CD4-positive, alpha-beta memory T cell (primary cell): ENCODE measurements at regions not wholly inside any gene's neighbourhood (a gene's known extent, or its start where the extent isn't known, plus 50 kb on each side); places are given as distances from the start of the nearest gene placed in this dataset.
A peak's percentile ranks its signal among the peaks of the same experiment; 100 is the strongest.

Source experiments
- CTCF ChIA-PET: fragments of 350-600 bp; sonication (Branson Sonifier 250); formaldehyde crosslinking; loops from one replicate; lab custom pipeline; 2021; ENCODE audit warnings: inconsistent platforms; ENCODE audit not compliant: partially characterized antibody; lab: Charles Lee
- POLR2A ChIA-PET: fragments of 350-600 bp; sonication (Branson Sonifier 250); formaldehyde crosslinking; loops from one replicate; lab custom pipeline; 2021; ENCODE audit not compliant: partially characterized antibody; lab: Charles Lee
- DNase-seq, 5 donors: peaks; one replicate each; pipeline versions ENCODE4 v3.0.0 to v3.0.0-alpha.2; 2020 to 2022; ENCODE audit warnings: mixed read lengths in 1 of 5
- H3K27ac ChIP-seq: one replicate; pipeline ENCODE4 v1.7.0; 2013; ENCODE audit warnings: low read depth, low read length
- H3K27me3 ChIP-seq: 2 replicates; pipeline ENCODE4 v1.7.0; 2013; ENCODE audit warnings: mild to moderate bottlenecking, low read length, moderate library complexity; ENCODE audit not compliant: insufficient read depth
- H3K36me3 ChIP-seq: 2 replicates; pipeline ENCODE4 v1.7.0; 2013; ENCODE audit warnings: mild to moderate bottlenecking, low read length, moderate library complexity; ENCODE audit not compliant: insufficient read depth
- H3K4me1 ChIP-seq: 2 replicates; pipeline ENCODE4 v1.7.0; 2013; ENCODE audit warnings: mild to moderate bottlenecking, low read length, moderate library complexity; ENCODE audit not compliant: insufficient read depth
- H3K4me3 ChIP-seq, 2 donors: one replicate each; pipeline ENCODE4 v1.7.0; 2013; ENCODE audit warnings: low read length in 2 of 2, mild to moderate bottlenecking in 1 of 2
- H3K9me3 ChIP-seq, 2 donors: one replicate each; pipeline ENCODE4 v1.7.0; 2013; ENCODE audit warnings: low read length in 2 of 2, control low read depth in 1 of 2; ENCODE audit not compliant: control insufficient read depth in 1 of 2
- H3K27ac Mint-ChIP-seq, 7 donors: one replicate each; pipeline ENCODE4 v1.8.0; 2020 to 2021; ENCODE audit warnings: mixed read lengths in 7 of 7, mild to moderate bottlenecking in 6 of 7, inconsistent platforms in 3 of 7, moderate library complexity in 3 of 7
- H3K27me3 Mint-ChIP-seq, 2 donors: one replicate each; pipeline ENCODE4 v1.8.0; 2020 to 2021; ENCODE audit warnings: mixed read lengths in 2 of 2
- H3K36me3 Mint-ChIP-seq, 2 donors: one replicate each; pipeline ENCODE4 v1.8.0; 2020 to 2021; ENCODE audit warnings: mixed read lengths in 2 of 2, inconsistent platforms in 1 of 2, mild to moderate bottlenecking in 1 of 2
- H3K4me1 Mint-ChIP-seq, 4 donors: one replicate each; pipeline ENCODE4 v1.8.0; 2020 to 2021; ENCODE audit warnings: mixed read lengths in 4 of 4, mild to moderate bottlenecking in 1 of 4
- H3K4me3 Mint-ChIP-seq, 8 donors: one replicate each; pipeline ENCODE4 v1.8.0; 2020 to 2021; ENCODE audit warnings: mixed read lengths in 8 of 8, mild to moderate bottlenecking in 7 of 8, moderate library complexity in 6 of 8, inconsistent platforms in 3 of 8
- H3K9me3 Mint-ChIP-seq, 8 donors: one replicate each; pipeline ENCODE4 v1.8.0; 2020 to 2021; ENCODE audit warnings: mixed read lengths in 8 of 8, mild to moderate bottlenecking in 5 of 8, inconsistent platforms in 3 of 8, moderate library complexity in 1 of 8
- intact Hi-C: fragments of 100-400 bp; cut with micrococcal nuclease; formaldehyde crosslinking; loops from one replicate; pipeline ENCODE4 v1.15.1; 2023

DNA sequence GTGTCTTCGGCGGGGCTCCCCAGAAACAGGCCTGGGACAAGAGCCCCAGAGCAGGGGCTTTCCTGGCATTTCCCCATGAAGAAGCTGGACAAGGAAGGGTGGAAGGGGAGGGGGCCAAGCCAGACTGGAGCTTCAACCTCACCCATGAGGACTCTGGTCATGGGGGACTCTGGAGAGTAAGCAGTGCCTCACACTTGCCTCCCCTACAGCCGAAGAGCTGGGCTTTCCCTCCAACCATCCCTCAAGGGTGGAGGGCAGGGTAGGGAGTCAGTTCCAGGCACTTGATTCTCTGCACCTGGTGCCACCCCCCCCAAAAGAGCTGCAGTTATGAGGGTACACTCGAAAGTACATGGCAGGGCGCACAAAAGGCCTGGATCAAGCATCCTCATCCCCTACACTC is 246.6 kb downstream of the TFCP2L1 start:
- Mint-ChIP-seq H3K4me1 (no peaks in the 10 kb centered on the region), H3K9me3 (peaks cover 0 to 3% (median 0%) of the 10 kb centered on the region in 8 donors), H3K4me3 (no peak overlapping the region), H3K36me3 (no peaks in the 10 kb centered on the region), H3K27me3 (peaks cover 2 to 7% of the 10 kb centered on the region in 2 donors), H3K27ac (no peak overlapping the region)
- ChIA-PET POLR2A (no interaction called here), CTCF (no interaction called here)
- Histone ChIP-seq H3K9me3 (no peaks in the 10 kb centered on the region), H3K27ac (no peak overlapping the region), H3K4me1 (no peaks in the 10 kb centered on the region), H3K27me3 (no peaks in the 10 kb centered on the region), H3K36me3 (no peaks in the 10 kb centered on the region), H3K4me3 (no peak overlapping the region)
- DNase-seq: no peak
- intact Hi-C loops: no loop called here

GRCh38 chr2:121038891-121039616 is 245.9 kb downstream of the TFCP2L1 start:
- no peaks in the 10 kb centered on the region for H3K9me3 ChIP-seq
- peaks cover 2 to 9% of the 10 kb centered on the region in 2 donors for H3K27me3 Mint-ChIP-seq
- H3K27ac Mint-ChIP-seq: no peak overlapping the region
- POLR2A ChIA-PET: no interaction called here
- no peak overlapping the region for H3K27ac ChIP-seq
- H3K36me3 Mint-ChIP-seq: no peaks in the 10 kb centered on the region
- DNase-seq: no peak
- H3K4me1 ChIP-seq: no peaks in the 10 kb centered on the region
- intact Hi-C loops: no loop called here
- H3K4me3 Mint-ChIP-seq: no peak overlapping the region
- H3K36me3 ChIP-seq: no peaks in the 10 kb centered on the region
- no peak overlapping the region for H3K4me3 ChIP-seq
- peaks cover 0 to 3% (median 0%) of the 10 kb centered on the region in 8 donors for H3K9me3 Mint-ChIP-seq
- CTCF ChIA-PET: no interaction called here
- no peaks in the 10 kb centered on the region for H3K27me3 ChIP-seq
- no peaks in the 10 kb centered on the region for H3K4me1 Mint-ChIP-seq

DNA sequence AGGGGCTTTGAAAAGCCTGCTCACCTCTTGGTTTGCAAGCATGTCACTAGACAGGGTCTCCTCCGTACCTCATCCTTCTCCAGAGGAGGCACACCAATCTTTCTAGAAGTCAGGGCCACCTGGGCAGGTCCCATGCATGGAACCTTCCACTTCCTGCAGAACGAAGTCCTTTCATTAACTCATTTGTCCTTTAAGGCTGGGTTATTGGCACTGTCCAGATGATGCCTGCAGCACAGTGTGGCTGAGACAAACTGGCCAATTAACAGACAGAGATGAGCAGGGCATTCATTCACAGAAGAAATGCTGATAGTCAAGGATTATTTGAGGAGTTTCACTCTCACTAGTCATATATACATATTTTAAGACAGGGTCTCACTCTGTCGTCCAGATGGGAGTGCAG is 245.3 kb downstream of the TFCP2L1 start:
- Histone ChIP-seq H3K4me1 (no peaks in the 10 kb centered on the region), H3K27ac (no peak overlapping the region), H3K27me3 (no peaks in the 10 kb centered on the region), H3K36me3 (no peaks in the 10 kb centered on the region), H3K4me3 (no peak overlapping the region), H3K9me3 (no peaks in the 10 kb centered on the region)
- H3K9me3 Mint-ChIP-seq: peaks cover 0 to 3% (median 0%) of the 10 kb centered on the region in 8 donors
- H3K36me3 Mint-ChIP-seq: no peaks in the 10 kb centered on the region
- intact Hi-C loops: no loop called here
- DNase-seq: no peak
- H3K27me3 Mint-ChIP-seq: peaks cover 2 to 9% of the 10 kb centered on the region in 2 donors
- H3K4me1 Mint-ChIP-seq: no peaks in the 10 kb centered on the region
- POLR2A ChIA-PET: no interaction called here
- no peak overlapping the region for H3K4me3 Mint-ChIP-seq
- CTCF ChIA-PET: no interaction called here
- H3K27ac Mint-ChIP-seq: no peak overlapping the region

DNA sequence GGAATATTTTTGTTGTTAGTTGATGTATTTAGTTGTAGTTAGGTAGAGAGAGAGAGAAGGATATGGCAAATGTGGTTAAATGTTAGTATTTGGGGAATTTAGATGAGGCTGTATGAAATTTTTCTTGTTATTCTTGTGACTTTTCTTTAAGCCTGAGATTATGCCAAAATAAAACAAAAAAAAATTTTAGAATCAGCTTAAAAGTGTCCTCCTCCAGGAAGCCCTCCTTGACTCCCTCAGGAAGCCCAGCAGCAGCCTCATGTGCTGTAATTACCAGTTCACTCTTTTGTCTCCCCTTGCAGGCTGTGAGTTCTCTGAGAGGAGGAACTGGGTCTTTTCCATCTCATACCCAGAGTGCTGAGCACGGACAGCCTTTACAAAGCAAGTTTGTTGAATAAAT is 243.5 kb downstream of the TFCP2L1 start:
- intact Hi-C loops: no loop called here
- no peaks in the 10 kb centered on the region for H3K9me3 ChIP-seq
- no peak overlapping the region for H3K27ac Mint-ChIP-seq
- POLR2A ChIA-PET: no interaction called here
- no peaks in the 10 kb centered on the region for H3K4me1 Mint-ChIP-seq
- H3K27me3 Mint-ChIP-seq: peaks cover 2 to 9% of the 10 kb centered on the region in 2 donors
- CTCF ChIA-PET: no interaction called here
- H3K4me3 Mint-ChIP-seq: no peak overlapping the region
- no peaks in the 10 kb centered on the region for H3K27me3 ChIP-seq
- no peaks in the 10 kb centered on the region for H3K36me3 ChIP-seq
- no peaks in the 10 kb centered on the region for H3K4me1 ChIP-seq
- H3K4me3 ChIP-seq: no peak overlapping the region
- H3K36me3 Mint-ChIP-seq: no peaks in the 10 kb centered on the region
- H3K27ac ChIP-seq: no peak overlapping the region
- peaks cover 0 to 3% (median 0%) of the 10 kb centered on the region in 8 donors for H3K9me3 Mint-ChIP-seq
- no peak for DNase-seq

DNA sequence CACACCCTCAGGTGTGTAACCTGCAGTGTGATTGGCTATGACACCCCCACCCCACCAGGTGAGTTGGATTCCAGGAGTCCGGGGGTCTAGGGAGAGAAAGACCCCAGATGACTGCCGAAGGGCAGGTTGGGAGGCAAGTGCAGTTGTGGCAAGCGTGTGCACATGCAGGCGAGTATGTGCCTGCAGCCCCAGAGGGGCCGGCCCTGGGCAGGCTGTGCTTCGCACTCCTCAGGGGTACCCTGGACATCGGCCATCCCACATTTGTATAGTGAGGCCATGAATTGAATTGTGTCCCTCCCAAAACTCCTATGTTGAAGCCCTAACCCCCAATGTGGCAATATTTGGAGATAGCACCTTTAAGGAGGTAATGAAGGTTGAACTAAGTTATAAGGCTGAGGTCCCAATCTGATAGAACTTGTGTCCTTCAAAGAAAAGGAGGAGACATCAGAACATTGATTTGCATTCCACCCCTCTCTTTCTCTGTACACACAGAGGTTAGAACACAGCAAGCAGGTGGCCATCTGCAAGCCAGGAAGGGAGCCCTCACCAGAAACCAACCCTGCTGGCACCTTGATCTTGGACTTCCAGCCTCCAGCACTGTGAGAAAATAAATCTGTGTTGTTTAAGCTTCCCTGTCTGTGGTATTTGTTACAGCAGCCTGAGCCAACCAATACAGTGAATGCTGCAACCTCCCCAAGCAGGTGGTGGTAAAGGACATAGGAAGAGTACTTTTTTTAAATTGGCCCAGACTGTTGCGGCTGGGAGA is 241.8 kb downstream of the TFCP2L1 start:
- Mint-ChIP-seq H3K27ac (no peak overlapping the region), H3K36me3 (no peaks in the 10 kb centered on the region), H3K9me3 (no peaks in the 10 kb centered on the region), H3K4me3 (no peak overlapping the region), H3K27me3 (peaks cover 2% of the 10 kb centered on the region in 2 donors), H3K4me1 (no peaks in the 10 kb centered on the region)
- Histone ChIP-seq H3K9me3 (no peaks in the 10 kb centered on the region), H3K27me3 (no peaks in the 10 kb centered on the region), H3K4me1 (no peaks in the 10 kb centered on the region), H3K36me3 (no peaks in the 10 kb centered on the region), H3K27ac (no peak overlapping the region), H3K4me3 (no peak overlapping the region)
- POLR2A ChIA-PET: no interaction called here
- CTCF ChIA-PET: no interaction called here
- intact Hi-C loops: no loop called here
- no peak for DNase-seq

DNA sequence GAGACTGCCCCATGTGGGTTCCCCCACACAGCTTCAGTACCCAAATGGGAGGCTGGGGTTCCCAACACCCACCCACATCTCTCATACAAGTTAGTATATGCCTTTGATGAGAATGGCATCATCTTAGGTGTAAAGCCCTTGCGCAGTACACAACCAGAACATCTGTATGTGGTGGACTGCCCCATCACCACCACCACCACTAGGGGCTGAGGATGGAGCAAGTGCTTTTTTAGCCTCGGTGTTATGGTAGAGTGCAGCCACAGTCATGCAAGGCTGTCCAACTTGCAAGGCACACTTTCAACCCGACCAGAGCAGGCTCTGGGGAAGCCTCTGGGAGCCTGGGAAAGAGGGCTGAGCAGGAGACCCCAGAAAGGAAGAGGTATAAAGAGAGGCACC is 241.2 kb downstream of the TFCP2L1 start:
- CTCF ChIA-PET: no interaction called here
- H3K27me3 ChIP-seq: no peaks in the 10 kb centered on the region

DNA sequence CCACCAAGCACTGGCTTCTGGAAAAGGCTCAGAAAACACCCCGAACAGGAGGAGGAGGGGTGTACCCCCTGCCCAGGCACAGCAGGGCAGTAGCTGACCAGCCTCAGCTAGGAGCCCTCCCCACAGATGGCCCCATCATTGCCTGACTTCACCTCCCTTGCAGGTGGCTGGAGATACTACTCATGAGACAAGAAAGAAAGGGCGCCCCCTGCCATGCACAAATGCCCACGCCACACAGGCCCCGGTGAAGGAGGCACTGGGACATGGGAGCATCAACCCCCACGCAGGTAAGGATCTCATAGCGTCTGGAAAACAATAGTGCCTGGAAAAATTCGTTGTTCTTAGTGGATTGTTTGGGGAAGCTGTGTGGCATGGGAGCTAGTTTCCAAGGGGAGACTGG is 240.6 kb downstream of the TFCP2L1 start:
- no peaks in the 10 kb centered on the region for H3K36me3 Mint-ChIP-seq
- Histone ChIP-seq H3K27me3 (no peaks in the 10 kb centered on the region), H3K27ac (no peak overlapping the region), H3K9me3 (no peaks in the 10 kb centered on the region), H3K36me3 (no peaks in the 10 kb centered on the region), H3K4me3 (no peak overlapping the region), H3K4me1 (no peaks in the 10 kb centered on the region)
- no peak overlapping the region for H3K27ac Mint-ChIP-seq
- no peaks in the 10 kb centered on the region for H3K9me3 Mint-ChIP-seq
- H3K4me3 Mint-ChIP-seq: no peak overlapping the region
- ChIA-PET POLR2A (no interaction called here), CTCF (no interaction called here)
- no peak for DNase-seq
- H3K27me3 Mint-ChIP-seq: peaks cover 2% of the 10 kb centered on the region in 2 donors
- no peaks in the 10 kb centered on the region for H3K4me1 Mint-ChIP-seq
- intact Hi-C loops: no loop called here

More for the DNA sequence above, 241.2 kb downstream of the TFCP2L1 start:
- Histone ChIP-seq H3K36me3 (no peaks in the 10 kb centered on the region), H3K4me3 (no peak overlapping the region), H3K27ac (no peak overlapping the region), H3K4me1 (no peaks in the 10 kb centered on the region), H3K9me3 (no peaks in the 10 kb centered on the region)
- POLR2A ChIA-PET: no interaction called here
- Mint-ChIP-seq H3K36me3 (no peaks in the 10 kb centered on the region), H3K27ac (peak overlapping the region in 1 of 7 donors; percentile 35), H3K9me3 (no peaks in the 10 kb centered on the region), H3K4me1 (no peaks in the 10 kb centered on the region), H3K4me3 (no peak overlapping the region), H3K27me3 (peaks cover 2% of the 10 kb centered on the region in 2 donors)
- DNase-seq: no peak
- intact Hi-C loops: no loop called here
